ENCODE measurements at regions not wholly inside any gene's neighbourhood (a gene's known extent, or its start where the extent isn't known, plus 50 kb on each side); places are given as distances from the start of the nearest gene placed in this dataset.

DNA sequence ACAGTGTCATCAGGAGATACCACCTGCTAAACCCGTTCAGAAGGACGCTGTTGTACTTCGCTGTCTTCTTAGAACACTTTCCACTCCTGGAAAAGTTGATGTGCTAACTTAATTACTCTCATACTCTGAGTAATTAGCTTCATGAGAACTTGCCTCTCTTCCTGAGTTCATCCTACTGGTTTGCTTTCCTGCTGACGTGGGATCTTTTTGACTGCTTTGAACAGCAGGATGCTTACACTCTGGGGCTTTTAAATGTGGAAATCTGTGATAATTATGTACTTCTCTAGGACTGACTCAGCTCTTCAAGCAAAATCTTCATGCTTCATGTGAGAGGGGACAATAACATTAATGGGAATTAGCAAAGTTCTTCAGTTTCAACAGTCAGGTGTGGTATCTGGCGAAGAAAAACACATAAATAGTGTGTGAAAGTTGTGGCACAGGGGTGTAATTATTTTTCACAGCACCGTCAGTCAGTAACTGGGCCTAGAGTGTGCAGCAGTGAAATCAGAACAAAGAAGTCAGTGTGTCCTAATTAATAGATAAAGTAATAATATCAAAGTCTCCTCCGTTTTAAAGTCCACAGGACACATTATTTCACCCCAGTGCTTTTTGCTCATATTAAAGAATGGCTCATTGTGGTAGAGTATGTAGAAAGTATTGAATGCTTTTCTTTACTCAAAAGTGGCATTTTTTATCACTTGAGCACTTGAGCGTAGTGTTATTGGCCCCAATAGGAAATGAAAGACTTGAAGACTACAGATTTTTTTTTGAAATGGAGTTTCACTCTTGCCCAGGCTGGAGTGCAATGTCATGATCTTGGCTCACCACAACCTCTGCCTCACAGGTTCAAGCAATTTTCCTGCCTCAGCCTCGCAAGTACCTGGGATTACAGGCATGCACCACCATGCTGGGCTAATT lies 140.9 kb upstream of the DMRT1 start:
- TF ChIP-seq, protein P1, sequence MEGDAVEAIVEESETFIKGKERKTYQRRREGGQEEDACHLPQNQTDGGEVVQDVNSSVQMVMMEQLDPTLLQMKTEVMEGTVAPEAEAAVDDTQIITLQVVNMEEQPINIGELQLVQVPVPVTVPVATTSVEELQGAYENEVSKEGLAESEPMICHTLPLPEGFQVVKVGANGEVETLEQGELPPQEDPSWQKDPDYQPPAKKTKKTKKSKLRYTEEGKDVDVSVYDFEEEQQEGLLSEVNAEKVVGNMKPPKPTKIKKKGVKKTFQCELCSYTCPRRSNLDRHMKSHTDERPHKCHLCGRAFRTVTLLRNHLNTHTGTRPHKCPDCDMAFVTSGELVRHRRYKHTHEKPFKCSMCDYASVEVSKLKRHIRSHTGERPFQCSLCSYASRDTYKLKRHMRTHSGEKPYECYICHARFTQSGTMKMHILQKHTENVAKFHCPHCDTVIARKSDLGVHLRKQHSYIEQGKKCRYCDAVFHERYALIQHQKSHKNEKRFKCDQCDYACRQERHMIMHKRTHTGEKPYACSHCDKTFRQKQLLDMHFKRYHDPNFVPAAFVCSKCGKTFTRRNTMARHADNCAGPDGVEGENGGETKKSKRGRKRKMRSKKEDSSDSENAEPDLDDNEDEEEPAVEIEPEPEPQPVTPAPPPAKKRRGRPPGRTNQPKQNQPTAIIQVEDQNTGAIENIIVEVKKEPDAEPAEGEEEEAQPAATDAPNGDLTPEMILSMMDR (IDR thresholded peaks at IDR 0.05 in 8 of 11, conservative IDR thresholded peaks at IDR 0.05 in 3 of 11): no peak
- TF ChIP-seq POLR2A (IDR thresholded peaks at IDR 0.05): no peak
- no peak for TF ChIP-seq POLR2AphosphoS5 (IDR thresholded peaks at IDR 0.05)
